ENCODE measurements at regions not wholly inside any gene's neighbourhood (a gene's known extent, or its start where the extent isn't known, plus 50 kb on each side); places are given as distances from the start of the nearest gene placed in this dataset.

DNA sequence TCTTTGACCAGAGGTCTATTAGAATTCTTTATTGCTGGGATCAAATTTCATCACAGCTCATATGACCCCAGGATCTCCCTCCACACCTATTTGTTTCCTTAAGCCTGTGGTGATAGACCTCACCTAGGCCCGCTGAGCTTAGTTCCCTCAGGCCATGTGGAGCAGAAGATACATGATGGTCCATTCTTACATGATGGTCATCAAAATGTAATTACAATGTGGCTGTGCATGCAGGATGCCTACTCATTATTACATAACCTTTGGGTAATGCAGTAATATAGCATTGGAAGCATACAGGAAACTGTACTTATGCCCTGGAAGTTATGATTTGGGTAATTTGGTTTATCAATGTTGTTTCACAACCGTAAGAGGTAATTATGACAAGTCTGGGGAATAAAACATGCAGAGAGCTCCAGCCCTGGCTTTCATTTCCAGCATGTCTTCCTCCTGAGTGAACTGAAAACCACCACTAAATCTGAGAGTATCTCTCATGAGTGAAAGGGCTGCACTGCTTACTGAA lies 67.0 kb upstream of the AGA start (continued):
- TF ChIP-seq, protein P1, sequence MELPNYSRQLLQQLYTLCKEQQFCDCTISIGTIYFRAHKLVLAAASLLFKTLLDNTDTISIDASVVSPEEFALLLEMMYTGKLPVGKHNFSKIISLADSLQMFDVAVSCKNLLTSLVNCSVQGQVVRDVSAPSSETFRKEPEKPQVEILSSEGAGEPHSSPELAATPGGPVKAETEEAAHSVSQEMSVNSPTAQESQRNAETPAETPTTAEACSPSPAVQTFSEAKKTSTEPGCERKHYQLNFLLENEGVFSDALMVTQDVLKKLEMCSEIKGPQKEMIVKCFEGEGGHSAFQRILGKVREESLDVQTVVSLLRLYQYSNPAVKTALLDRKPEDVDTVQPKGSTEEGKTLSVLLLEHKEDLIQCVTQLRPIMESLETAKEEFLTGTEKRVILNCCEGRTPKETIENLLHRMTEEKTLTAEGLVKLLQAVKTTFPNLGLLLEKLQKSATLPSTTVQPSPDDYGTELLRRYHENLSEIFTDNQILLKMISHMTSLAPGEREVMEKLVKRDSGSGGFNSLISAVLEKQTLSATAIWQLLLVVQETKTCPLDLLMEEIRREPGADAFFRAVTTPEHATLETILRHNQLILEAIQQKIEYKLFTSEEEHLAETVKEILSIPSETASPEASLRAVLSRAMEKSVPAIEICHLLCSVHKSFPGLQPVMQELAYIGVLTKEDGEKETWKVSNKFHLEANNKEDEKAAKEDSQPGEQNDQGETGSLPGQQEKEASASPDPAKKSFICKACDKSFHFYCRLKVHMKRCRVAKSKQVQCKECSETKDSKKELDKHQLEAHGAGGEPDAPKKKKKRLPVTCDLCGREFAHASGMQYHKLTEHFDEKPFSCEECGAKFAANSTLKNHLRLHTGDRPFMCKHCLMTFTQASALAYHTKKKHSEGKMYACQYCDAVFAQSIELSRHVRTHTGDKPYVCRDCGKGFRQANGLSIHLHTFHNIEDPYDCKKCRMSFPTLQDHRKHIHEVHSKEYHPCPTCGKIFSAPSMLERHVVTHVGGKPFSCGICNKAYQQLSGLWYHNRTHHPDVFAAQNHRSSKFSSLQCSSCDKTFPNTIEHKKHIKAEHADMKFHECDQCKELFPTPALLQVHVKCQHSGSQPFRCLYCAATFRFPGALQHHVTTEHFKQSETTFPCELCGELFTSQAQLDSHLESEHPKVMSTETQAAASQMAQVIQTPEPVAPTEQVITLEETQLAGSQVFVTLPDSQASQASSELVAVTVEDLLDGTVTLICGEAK (IDR thresholded peaks at IDR 0.05; ENCODE audit: borderline replicate concordance), result no peak
- no peak for TF ChIP-seq DPF2 (IDR thresholded peaks at IDR 0.05)

DNA sequence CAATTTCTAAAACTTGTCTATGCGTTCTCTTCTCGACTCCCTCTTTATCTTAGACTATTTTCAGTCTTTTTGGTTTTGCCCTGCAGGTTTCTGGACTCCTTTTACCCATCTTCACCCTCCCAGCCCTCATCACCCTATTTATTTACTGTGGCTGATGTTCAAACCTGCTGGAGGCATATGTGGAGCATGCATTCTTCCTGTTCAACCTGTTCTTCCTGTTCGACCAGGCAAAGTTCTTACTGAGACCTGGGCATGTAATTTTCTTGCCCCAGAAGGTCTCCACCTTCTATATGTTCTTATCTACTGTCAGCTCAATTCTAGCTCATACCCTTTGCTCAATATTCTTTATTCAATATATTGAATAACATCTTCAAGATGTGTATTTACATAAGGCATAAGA lies 69.4 kb upstream of the AGA start:
- ATAC-seq, result no peak
- no peaks in the 10 kb centered on the region for H3K4me1 ChIP-seq (ENCODE audit: control insufficient read depth, insufficient read depth, low read length)
- BruUV-seq (replicated peaks), result no TSS peak
- ChIA-PET SMC1A (ENCODE audit: uncharacterized antibody, unreplicated experiment) (no interaction called here), RAD21 (ENCODE audit: unreplicated experiment) (no interaction called here), CTCF (no interaction called here), POLR2A (interaction anchor here (0.6 kb wide), 1 partner anchor 257 kb away, joined by 3 read pairs; no protein-coding TSS in a partner anchor)
- no peak overlapping the region for H2AFZ ChIP-seq (ENCODE audit: control insufficient read depth, low read depth, low read length)
- DNase-seq (ENCODE audit: low read depth, low spot score), result no peak
- H3K27me3 ChIP-seq (replicated peaks in 1 of 2; ENCODE audit: control insufficient read depth in 2 of 2, insufficient read depth in 2 of 2, low read length in 1 of 2), result no peaks in the 10 kb centered on the region
- WGBS (ENCODE audit: insufficient coverage, insufficient replicate concordance, low lambda C conversion rate, missing lambda C conversion rate), result 3% methylated on average over 3 of the region's 3 CpGs
- H3K36me3 ChIP-seq (ENCODE audit: control insufficient read depth in 2 of 2, insufficient read depth in 2 of 2, low read length in 1 of 2), result no peaks in the 10 kb centered on the region
- intact Hi-C loops (cut with micrococcal nuclease; ENCODE audit: unreplicated experiment) (no loop called here), in situ Hi-C loops (cut with MboI) (no loop called here)
- H3K9ac ChIP-seq (ENCODE audit: control insufficient read depth, insufficient read depth, low read length), result no peak overlapping the region
- no peaks in the 10 kb centered on the region for H4K20me1 ChIP-seq (ENCODE audit: control insufficient read depth, insufficient read depth)
- TF ChIP-seq, protein P2, sequence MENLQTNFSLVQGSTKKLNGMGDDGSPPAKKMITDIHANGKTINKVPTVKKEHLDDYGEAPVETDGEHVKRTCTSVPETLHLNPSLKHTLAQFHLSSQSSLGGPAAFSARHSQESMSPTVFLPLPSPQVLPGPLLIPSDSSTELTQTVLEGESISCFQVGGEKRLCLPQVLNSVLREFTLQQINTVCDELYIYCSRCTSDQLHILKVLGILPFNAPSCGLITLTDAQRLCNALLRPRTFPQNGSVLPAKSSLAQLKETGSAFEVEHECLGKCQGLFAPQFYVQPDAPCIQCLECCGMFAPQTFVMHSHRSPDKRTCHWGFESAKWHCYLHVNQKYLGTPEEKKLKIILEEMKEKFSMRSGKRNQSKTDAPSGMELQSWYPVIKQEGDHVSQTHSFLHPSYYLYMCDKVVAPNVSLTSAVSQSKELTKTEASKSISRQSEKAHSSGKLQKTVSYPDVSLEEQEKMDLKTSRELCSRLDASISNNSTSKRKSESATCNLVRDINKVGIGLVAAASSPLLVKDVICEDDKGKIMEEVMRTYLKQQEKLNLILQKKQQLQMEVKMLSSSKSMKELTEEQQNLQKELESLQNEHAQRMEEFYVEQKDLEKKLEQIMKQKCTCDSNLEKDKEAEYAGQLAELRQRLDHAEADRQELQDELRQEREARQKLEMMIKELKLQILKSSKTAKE (IDR thresholded peaks at IDR 0.05; ENCODE audit: low read depth, poor library complexity, severe bottlenecking), result no peak
- H3K9me3 ChIP-seq (replicated peaks; ENCODE audit: control insufficient read depth, insufficient read depth, low read length), result no peaks in the 10 kb centered on the region
- H3K4me3 ChIP-seq, result no peak overlapping the region
- FAIRE-seq, result no peak
- no peaks in the 10 kb centered on the region for H3K79me2 ChIP-seq (ENCODE audit: control insufficient read depth, insufficient read depth, low read length)
- H3K4me2 ChIP-seq (ENCODE audit: control insufficient read depth, insufficient read depth), result no peak overlapping the region
- no peak overlapping the region for H3K27ac ChIP-seq (ENCODE audit: control insufficient read depth, insufficient read depth)

Data from GM12878 (cell line).